ENCODE measurements at regions not wholly inside any gene's neighbourhood (a gene's known extent, or its start where the extent isn't known, plus 50 kb on each side); places are given as distances from the start of the nearest gene placed in this dataset.

GRCh38 chr7:145539910-145540309 lies 576.7 kb upstream of the CNTNAP2 start:
- TF ChIP-seq CTCF (conservative IDR thresholded peaks at IDR 0.05; ENCODE audit: low read length) (no peak), EZH2phosphoT487 (IDR thresholded peaks at IDR 0.05; ENCODE audit: borderline replicate concordance, low read depth, low read length) (no peak)

Measured in OCI-LY7 (cell line).